Activated CD8-positive, alpha-beta memory T cell treated with anti-CD3 and anti-CD28 coated beads, Interleukin-2, amount 10 ng/mL, durations not matched to agents 7 days and 5 days (primary cell): ENCODE measurements at regions not wholly inside any gene's neighbourhood (a gene's known extent, or its start where the extent isn't known, plus 50 kb on each side); places are given as distances from the start of the nearest gene placed in this dataset.

Experiments
- ATAC-seq: fragments of 150-1000 bp; cut with Tn5 transposase; one replicate; pipeline ENCODE4 v1.10.0; 2021; ENCODE audit warnings: moderate library complexity
- CTCF ChIA-PET: fragments of 350-600 bp; sonication (Branson Sonifier 250); formaldehyde crosslinking; loops from one replicate; lab custom pipeline; 2021; ENCODE audit warnings: antibody characterized with exemption; lab: Charles Lee
- DNase-seq: peaks from one replicate; pipeline ENCODE4 v3.0.0-alpha.2; 2020
- H3K27ac Mint-ChIP-seq: one replicate; pipeline ENCODE4 v1.8.0; 2021; ENCODE audit warnings: mild to moderate bottlenecking, mixed read lengths
- H3K27me3 Mint-ChIP-seq: one replicate; pipeline ENCODE4 v1.8.0; 2021; ENCODE audit warnings: mixed read lengths
- H3K36me3 Mint-ChIP-seq: one replicate; pipeline ENCODE4 v1.8.0; 2021; ENCODE audit warnings: mild to moderate bottlenecking, mixed read lengths
- H3K4me1 Mint-ChIP-seq: one replicate; pipeline ENCODE4 v1.8.0; 2021; ENCODE audit warnings: mixed read lengths
- H3K4me3 Mint-ChIP-seq: one replicate; pipeline ENCODE4 v1.8.0; 2021; ENCODE audit warnings: mild to moderate bottlenecking, moderate library complexity, mixed read lengths
- H3K9me3 Mint-ChIP-seq: one replicate; pipeline ENCODE4 v1.8.0; 2022; ENCODE audit warnings: low read depth, mixed read lengths

DNA sequence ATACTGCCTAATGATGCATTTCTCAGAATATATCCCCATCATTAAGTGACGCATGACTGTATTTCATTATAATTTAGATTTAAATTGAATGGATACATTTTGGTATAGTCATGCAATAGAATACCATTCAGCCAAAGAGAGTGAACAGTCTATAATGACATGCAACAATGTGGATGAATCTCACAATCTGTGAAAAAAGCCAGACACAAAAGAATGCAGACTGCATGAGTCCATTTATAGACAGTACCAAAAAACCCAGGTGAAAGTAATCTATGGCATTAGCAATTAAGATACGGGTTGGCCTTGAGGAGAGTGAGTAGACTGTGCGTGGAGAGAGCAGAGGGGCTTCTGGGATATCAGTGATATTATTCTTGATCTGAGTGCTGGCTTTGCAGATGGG, 239.7 kb upstream of the PGRMC2 start:
- Mint-ChIP-seq H3K27ac (no peak overlapping the region), H3K27me3 (peaks cover 9% of the 10 kb centered on the region), H3K4me3 (no peak overlapping the region), H3K4me1 (no peaks in the 10 kb centered on the region), H3K9me3 (no peaks in the 10 kb centered on the region), H3K36me3 (no peaks in the 10 kb centered on the region)
- no peak for ATAC-seq
- CTCF ChIA-PET = no interaction called here
- DNase-seq = no peak

DNA sequence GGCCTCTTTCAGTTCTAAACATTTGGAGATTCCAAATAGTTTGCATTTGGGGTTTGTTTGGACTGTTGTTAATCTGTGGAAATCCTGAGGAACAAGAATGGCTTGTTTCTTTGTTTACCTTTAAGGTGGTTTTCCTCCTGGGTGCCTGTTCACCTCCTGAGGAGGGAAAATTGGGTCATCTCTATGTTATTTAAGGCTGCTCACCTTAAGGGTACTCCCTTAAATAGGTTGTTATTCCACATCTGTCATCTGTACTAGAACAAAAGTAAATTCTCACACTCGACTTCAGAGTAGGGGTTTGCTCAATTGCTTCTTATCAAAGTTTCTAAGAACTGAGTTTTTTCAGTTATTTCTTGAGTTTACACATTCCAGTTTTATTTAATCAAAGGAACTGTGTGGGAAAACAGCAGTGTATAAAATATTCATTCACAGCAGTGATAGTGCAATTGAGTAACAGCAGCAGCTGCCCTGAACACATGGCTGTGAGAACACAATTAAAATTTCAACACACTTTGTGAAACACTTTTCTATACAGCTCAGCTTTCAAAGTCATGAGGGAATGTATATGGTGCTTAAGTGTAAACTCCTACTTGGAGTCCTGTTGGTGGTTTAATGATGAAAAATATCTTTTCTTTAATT, 238.5 kb upstream of the PGRMC2 start:
- peaks cover 6% of the 10 kb centered on the region for H3K27me3 Mint-ChIP-seq
- DNase-seq = no peak
- CTCF ChIA-PET = no interaction called here
- H3K9me3 Mint-ChIP-seq = no peaks in the 10 kb centered on the region
- ATAC-seq = no peak
- no peaks in the 10 kb centered on the region for H3K36me3 Mint-ChIP-seq
- no peak overlapping the region for H3K4me3 Mint-ChIP-seq
- H3K4me1 Mint-ChIP-seq = no peaks in the 10 kb centered on the region
- H3K27ac Mint-ChIP-seq = no peak overlapping the region

DNA sequence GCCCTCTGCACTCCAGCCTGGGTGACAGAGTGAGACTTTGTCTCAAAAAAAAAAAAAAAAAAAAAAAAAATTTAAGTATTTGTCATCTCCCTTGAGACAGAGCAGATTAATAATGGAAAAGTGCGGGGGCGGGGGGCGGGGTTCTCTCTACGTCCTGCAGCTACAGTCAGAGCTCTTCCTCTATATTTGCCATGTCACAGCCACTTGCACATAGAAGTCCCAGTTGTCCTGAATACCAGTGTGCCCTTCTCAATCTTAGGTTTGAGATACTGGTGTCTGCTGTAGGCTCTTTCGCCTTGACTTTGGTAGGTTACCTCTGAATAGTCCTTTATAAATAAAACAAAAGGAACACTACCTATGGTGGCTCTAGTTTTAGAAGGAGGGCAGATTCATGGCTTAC, 237.8 kb upstream of the PGRMC2 start:
- no peak overlapping the region for H3K4me3 Mint-ChIP-seq
- no peaks in the 10 kb centered on the region for H3K36me3 Mint-ChIP-seq
- no peaks in the 10 kb centered on the region for H3K4me1 Mint-ChIP-seq
- DNase-seq = no peak
- ATAC-seq = no peak
- no peak overlapping the region for H3K27ac Mint-ChIP-seq
- H3K9me3 Mint-ChIP-seq = no peaks in the 10 kb centered on the region
- peaks cover 8% of the 10 kb centered on the region for H3K27me3 Mint-ChIP-seq
- CTCF ChIA-PET = no interaction called here

DNA sequence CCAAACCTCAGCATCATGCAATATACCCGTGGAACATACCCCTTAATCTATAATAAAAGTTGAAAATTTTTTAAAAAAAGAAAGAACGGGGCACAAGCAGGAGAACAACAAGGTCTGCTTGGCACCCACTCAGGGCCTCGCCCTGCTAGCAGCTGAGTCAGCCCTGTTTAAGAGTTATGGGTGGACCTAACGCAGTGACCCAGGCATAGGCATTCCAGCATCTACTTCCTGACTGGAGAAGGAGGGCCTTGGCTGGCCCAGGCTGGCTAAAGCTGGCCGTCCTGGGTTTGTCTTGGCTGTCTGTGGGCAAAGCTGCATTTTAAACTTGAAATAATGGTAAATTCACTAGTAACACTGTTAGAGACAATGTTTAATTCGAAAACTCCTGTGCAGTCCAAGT, 236.7 kb upstream of the PGRMC2 start:
- CTCF ChIA-PET = no interaction called here
- Mint-ChIP-seq H3K36me3 (no peaks in the 10 kb centered on the region), H3K9me3 (no peaks in the 10 kb centered on the region), H3K4me3 (no peak overlapping the region), H3K27me3 (peaks cover 8% of the 10 kb centered on the region), H3K4me1 (no peaks in the 10 kb centered on the region), H3K27ac (no peak overlapping the region)
- ATAC-seq (no peak), DNase-seq (no peak)

- H3K27me3 Mint-ChIP-seq = peaks cover 5% of the 10 kb centered on the region
- H3K36me3 Mint-ChIP-seq = peaks cover 1% of the 10 kb centered on the region
- DNase-seq = no peak
- H3K4me1 Mint-ChIP-seq = peaks cover 2% of the 10 kb centered on the region
- CTCF ChIA-PET = no interaction called here
- H3K27ac Mint-ChIP-seq = no peak overlapping the region
- H3K9me3 Mint-ChIP-seq = no peaks in the 10 kb centered on the region
- no peak overlapping the region for H3K4me3 Mint-ChIP-seq
- no peak for ATAC-seq
These were observed 234.1 kb upstream of the PGRMC2 start for GRCh38 chr4:128521648-128522111.

DNA sequence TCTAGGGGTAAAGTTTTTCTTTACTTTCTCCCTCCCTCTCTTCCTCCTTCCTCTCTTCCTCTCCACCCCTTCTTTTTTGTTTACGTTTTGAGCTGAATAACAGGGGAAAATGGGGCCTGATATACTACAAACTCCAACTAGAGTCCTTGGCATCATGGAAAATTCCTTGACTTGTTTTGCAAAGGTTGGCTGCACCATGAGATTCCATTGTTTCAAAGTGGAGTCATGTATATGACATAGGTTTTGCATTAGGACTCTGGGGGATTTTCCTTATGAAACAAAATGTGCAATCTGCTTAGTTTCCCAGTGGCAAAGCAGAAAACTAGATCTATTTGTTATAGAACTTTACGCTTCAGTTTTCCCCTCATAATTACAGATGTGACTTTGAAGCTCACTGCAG, 233.5 kb upstream of the PGRMC2 start:
- Mint-ChIP-seq H3K27me3 (peaks cover 5% of the 10 kb centered on the region), H3K4me1 (peaks cover 2% of the 10 kb centered on the region), H3K4me3 (no peak overlapping the region), H3K9me3 (no peaks in the 10 kb centered on the region), H3K36me3 (peaks cover 1% of the 10 kb centered on the region), H3K27ac (no peak overlapping the region)
- CTCF ChIA-PET = no interaction called here
- ATAC-seq (no peak), DNase-seq (no peak)

- H3K4me3 Mint-ChIP-seq = no peak overlapping the region
- H3K9me3 Mint-ChIP-seq = peaks cover 3% of the 10 kb centered on the region
- H3K4me1 Mint-ChIP-seq = peaks cover 2% of the 10 kb centered on the region
- no peak for DNase-seq
- ATAC-seq = no peak
- peaks cover 3% of the 10 kb centered on the region for H3K36me3 Mint-ChIP-seq
- CTCF ChIA-PET = no interaction called here
- peaks cover 3% of the 10 kb centered on the region for H3K27me3 Mint-ChIP-seq
- no peak overlapping the region for H3K27ac Mint-ChIP-seq
These were observed 231.7 kb upstream of the PGRMC2 start for GRCh38 chr4:128519163-128519830.

DNA sequence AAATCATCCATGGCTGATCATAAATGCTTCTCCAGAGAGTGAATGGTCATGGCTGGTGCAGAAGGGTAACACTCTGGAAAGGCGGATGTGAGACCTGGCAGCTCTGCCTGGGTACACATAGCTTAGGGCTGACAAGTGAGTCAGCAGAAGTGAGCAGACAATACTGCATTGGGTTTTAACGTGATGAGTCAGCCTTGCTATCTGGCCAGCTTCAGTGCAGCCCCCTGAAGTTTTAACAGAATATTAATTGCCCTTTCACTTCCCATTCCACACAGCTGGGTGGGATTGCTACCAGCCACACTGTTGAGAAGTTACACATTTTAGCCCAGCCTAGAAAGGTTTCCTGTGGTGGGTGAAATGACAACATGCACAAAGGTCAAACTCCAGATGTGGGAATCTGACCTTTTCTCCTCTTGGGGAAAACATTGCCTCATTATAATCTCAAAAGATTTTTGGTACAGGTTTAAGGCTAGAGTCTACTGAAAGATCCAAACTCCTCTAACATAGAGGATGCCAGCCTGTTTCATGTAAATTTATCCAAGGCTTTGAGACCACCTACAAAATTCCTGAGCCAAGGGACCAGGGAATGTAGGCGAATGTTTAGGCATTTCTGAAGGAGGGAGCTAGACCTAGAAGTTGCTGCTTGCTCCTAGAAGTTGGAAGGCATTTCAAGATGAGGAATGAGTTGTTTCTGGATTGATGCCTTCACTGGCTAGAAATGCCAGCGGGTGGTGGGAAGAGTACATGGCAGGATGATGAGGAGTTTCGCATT, 230.3 kb upstream of the PGRMC2 start:
- CTCF ChIA-PET = no interaction called here
- ATAC-seq (no peak), DNase-seq (no peak)
- H3K9me3 Mint-ChIP-seq = peaks cover 3% of the 10 kb centered on the region
- H3K4me1 Mint-ChIP-seq = peaks cover 8% of the 10 kb centered on the region
- peaks cover 9% of the 10 kb centered on the region for H3K36me3 Mint-ChIP-seq
- H3K27ac Mint-ChIP-seq = no peak overlapping the region
- peaks cover 3% of the 10 kb centered on the region for H3K27me3 Mint-ChIP-seq
- no peak overlapping the region for H3K4me3 Mint-ChIP-seq

DNA sequence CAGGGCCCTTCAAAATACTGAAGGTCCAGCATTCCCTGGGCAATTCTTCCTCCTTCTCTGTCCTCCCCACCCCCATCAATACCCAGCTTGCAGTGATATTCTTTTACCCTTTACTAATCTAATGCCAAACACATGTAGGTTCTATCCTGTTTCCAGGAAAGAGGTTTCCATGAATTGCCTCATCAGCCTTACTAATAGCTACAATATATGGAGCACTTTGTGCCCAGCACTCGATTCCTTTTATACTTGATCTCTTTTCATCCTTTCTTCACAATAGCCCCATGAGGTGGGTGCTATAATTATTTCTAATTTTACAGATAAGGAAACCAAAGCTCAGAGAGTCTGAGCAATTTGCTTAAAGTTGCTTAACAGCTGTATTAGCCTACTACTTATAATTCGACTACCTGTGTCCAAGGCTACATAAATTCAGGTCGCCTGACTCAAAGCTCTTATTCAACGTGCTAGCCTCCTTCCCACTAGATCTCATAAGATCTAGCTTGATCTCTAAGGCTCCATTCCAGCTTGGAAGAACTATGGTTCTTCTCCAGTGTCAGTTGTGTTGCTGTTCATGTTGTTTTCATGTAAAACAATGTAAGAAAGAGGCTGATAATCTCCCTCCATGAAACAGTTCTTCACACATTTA, 229.6 kb upstream of the PGRMC2 start:
- peaks cover 3% of the 10 kb centered on the region for H3K27me3 Mint-ChIP-seq
- H3K4me1 Mint-ChIP-seq = peaks cover 9% of the 10 kb centered on the region
- H3K27ac Mint-ChIP-seq = no peak overlapping the region
- H3K36me3 Mint-ChIP-seq = peaks cover 12% of the 10 kb centered on the region
- H3K9me3 Mint-ChIP-seq = peaks cover 6% of the 10 kb centered on the region
- H3K4me3 Mint-ChIP-seq = no peak overlapping the region
- CTCF ChIA-PET = no interaction called here
- no peak for DNase-seq
- no peak for ATAC-seq

DNA sequence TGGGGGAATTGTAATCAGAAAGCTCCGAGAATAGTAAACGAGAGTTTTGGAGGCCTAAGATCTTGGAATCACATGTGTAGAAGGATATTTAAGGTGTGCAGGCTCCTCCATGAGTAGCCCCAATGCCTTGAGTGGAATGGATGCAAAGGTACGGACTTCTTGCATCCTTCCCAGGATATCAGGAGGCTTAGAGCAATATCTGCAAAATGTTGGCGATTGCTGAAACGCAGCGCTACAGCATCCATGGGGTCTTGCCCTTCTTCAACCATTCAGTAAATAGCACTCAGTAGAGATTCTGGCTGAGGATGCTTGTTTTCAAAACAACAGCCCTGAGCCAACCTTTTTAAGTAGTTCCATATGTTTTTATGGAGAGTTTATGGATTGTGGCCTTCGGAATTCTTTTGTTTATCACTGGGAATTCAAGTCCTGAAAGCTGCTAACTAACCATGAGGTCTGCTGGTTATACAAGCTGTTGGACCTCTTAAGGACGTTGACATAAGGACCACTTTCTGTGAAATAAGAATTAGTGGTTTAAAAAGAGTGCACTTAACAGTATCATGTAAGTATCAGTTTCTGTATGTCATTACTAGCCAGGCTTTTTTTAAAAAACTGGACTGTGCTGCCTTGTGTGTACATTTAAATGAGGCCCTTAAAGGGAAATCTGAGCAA, 228.8 kb upstream of the PGRMC2 start:
- peaks cover 6% of the 10 kb centered on the region for H3K9me3 Mint-ChIP-seq
- H3K36me3 Mint-ChIP-seq = peaks cover 12% of the 10 kb centered on the region
- peaks cover 3% of the 10 kb centered on the region for H3K27me3 Mint-ChIP-seq
- ATAC-seq = no peak
- no peak overlapping the region for H3K4me3 Mint-ChIP-seq
- H3K27ac Mint-ChIP-seq = no peak overlapping the region
- CTCF ChIA-PET = no interaction called here
- DNase-seq = no peak
- H3K4me1 Mint-ChIP-seq = peaks cover 9% of the 10 kb centered on the region

DNA sequence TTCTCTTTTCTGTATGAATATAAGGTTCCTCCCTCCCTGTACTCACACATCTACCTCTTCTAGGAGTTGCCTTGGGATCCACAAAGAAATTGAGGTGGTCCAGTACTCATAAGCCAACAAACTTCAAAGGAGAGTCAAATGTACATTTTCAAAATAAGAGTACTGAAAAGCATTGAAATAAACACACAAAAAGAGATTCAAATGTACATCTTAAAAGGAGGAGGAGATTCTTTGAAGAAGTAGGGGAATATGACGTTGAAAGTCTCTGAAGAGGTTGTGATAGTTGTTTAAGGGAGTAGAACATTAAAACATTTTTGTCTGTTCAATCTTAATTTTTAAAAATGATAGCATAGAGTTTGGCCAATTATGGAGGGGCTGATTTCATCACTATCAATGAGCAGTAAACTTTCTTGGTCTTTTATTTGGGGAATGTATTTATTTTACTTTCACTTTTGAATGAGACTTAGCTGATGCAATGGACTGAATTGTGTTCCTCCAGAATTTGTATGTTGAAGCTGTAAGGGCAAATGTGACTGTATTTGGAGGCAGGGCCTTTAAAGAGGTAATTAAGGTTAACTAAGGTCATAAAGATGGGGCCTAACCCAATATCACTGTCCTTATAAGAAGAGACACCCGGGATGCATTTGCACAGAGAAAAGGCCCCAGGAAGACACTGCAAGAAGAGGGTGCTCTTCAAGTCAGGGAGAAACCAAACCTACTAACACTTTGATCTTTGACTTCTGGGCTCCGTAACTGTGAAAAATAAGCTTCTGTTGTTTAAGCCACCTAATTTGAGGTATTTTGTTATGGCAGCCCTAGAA, 226.3 kb upstream of the PGRMC2 start:
- ATAC-seq (peak; percentile 33), DNase-seq (no peak)
- Mint-ChIP-seq H3K4me3 (peak overlapping the region; percentile 4), H3K9me3 (peaks cover 6% of the 10 kb centered on the region), H3K36me3 (peaks cover 12% of the 10 kb centered on the region), H3K27me3 (no peaks in the 10 kb centered on the region), H3K27ac (peak overlapping the region; percentile 66), H3K4me1 (peaks cover 9% of the 10 kb centered on the region)
- CTCF ChIA-PET = interaction anchor here (1.0 kb wide), 1 partner anchor 60 kb away, joined by 3 read pairs; no protein-coding TSS in a partner anchor

GRCh38 chr4:128512767-128513322, 225.2 kb upstream of the PGRMC2 start:
- H3K27me3 Mint-ChIP-seq = no peaks in the 10 kb centered on the region
- CTCF ChIA-PET = no interaction called here
- H3K9me3 Mint-ChIP-seq = peaks cover 6% of the 10 kb centered on the region
- no peak for ATAC-seq
- peaks cover 9% of the 10 kb centered on the region for H3K4me1 Mint-ChIP-seq
- peaks cover 12% of the 10 kb centered on the region for H3K36me3 Mint-ChIP-seq
- H3K27ac Mint-ChIP-seq = peak overlapping the region; percentile 47
- no peak for DNase-seq
- H3K4me3 Mint-ChIP-seq = no peak overlapping the region
